SK-N-SH treated with all-trans-retinoic acid at 6 μM for 48 hours (cell line): ENCODE measurements at regions not wholly inside any gene's neighbourhood (a gene's known extent, or its start where the extent isn't known, plus 50 kb on each side); places are given as distances from the start of the nearest gene placed in this dataset.
"Not testable (repeated sequence)": the region's sequence is repeated elsewhere in the genome, so short reads cannot be mapped to it uniquely, and the experiment has no call there.

Experiments
- ATAC-seq: fragments of 200-7000 bp; cut with Tn5 transposase; 3 replicates; pipeline ENCODE4 v1.9.1; 2020; ENCODE audit warnings: mild to moderate bottlenecking, moderate library complexity
- BACH2 ChIP-seq: fragments of 250-450 bp; sonication (Bioruptor Pico); IDR thresholded peaks from 2 replicates; pipeline ENCODE4 v1.9.0; 2021; ENCODE audit warnings: mild to moderate bottlenecking, borderline replicate concordance
- ESRRG ChIP-seq: fragments of 250-450 bp; sonication (Bioruptor Pico); IDR thresholded peaks from 2 replicates; pipeline ENCODE4 v1.6.1; 2021; ENCODE audit warnings: mild to moderate bottlenecking
- GLIS3 ChIP-seq: fragments of 250-450 bp; sonication (Bioruptor Pico); IDR thresholded peaks from 2 replicates; pipeline ENCODE4 v1.5.0; 2020; ENCODE audit warnings: mild to moderate bottlenecking, moderate library complexity
- ISL1 ChIP-seq: fragments of 250-450 bp; sonication (Bioruptor Pico); IDR thresholded peaks from 2 replicates; pipeline ENCODE4 v2.1.2; 2022; ENCODE audit warnings: mild to moderate bottlenecking, moderate library complexity
- PPARA ChIP-seq: fragments of 250-450 bp; sonication (Bioruptor Pico); IDR thresholded peaks from 2 replicates; pipeline ENCODE4 v1.5.0; 2020; ENCODE audit warnings: mild to moderate bottlenecking, borderline replicate concordance
- RARB ChIP-seq: fragments of 250-450 bp; sonication (Bioruptor Pico); IDR thresholded peaks from 2 replicates; pipeline ENCODE4 v1.8.0; 2021; ENCODE audit warnings: mild to moderate bottlenecking, moderate library complexity
- SNAI2 ChIP-seq: fragments of 250-450 bp; sonication (Bioruptor Pico); IDR thresholded peaks from 2 replicates; pipeline ENCODE4 v1.5.0; 2020; ENCODE audit warnings: mild to moderate bottlenecking, moderate library complexity
- TCF4 ChIP-seq: fragments of 250-450 bp; sonication (Bioruptor Pico); IDR thresholded peaks from 2 replicates; pipeline ENCODE4 v1.8.0; 2021; ENCODE audit warnings: mild to moderate bottlenecking, moderate library complexity, borderline replicate concordance
- TOX ChIP-seq: fragments of 250-450 bp; sonication (Bioruptor Pico); IDR thresholded peaks from 2 replicates; pipeline ENCODE4 v1.8.0; 2021; ENCODE audit warnings: mild to moderate bottlenecking, moderate library complexity, borderline replicate concordance
- ZFP30 ChIP-seq: fragments of 450-650 bp; formaldehyde crosslinking; IDR thresholded peaks from 2 replicates; pipeline ENCODE4 v1.5.0; 2022; ENCODE audit warnings: mild to moderate bottlenecking, moderate library complexity
- ZNF565 ChIP-seq: fragments of 450-650 bp; formaldehyde crosslinking; conservative IDR thresholded peaks from 2 replicates; pipeline ENCODE4 v1.5.0; 2020; ENCODE audit warnings: low read depth, mild to moderate bottlenecking, moderate library complexity
- ZNF8 ChIP-seq: fragments of 450-650 bp; formaldehyde crosslinking; IDR thresholded peaks from 2 replicates; pipeline ENCODE4 v1.5.0; 2020; ENCODE audit warnings: mild to moderate bottlenecking, moderate library complexity
- TF ChIP-seq, protein P1 (sequence below): fragments of 250-450 bp; sonication (Bioruptor Pico); IDR thresholded peaks from 2 replicates; pipeline ENCODE4 v1.5.1; 2020; ENCODE audit warnings: low read depth, mild to moderate bottlenecking, moderate library complexity
- TF ChIP-seq, protein P2 (sequence below): fragments of 250-450 bp; sonication (Bioruptor Pico); IDR thresholded peaks from 2 replicates; pipeline ENCODE4 v1.8.0; 2021; ENCODE audit warnings: low read depth, mild to moderate bottlenecking, moderate library complexity, borderline replicate concordance
- TF ChIP-seq, protein P3 (sequence below): fragments of 250-450 bp; sonication (Bioruptor Pico); IDR thresholded peaks from 2 replicates; pipeline ENCODE4 v1.5.1; 2021; ENCODE audit warnings: mild to moderate bottlenecking, moderate library complexity
- TF ChIP-seq, protein P4 (sequence below): fragments of 250-450 bp; sonication (Bioruptor Pico); IDR thresholded peaks from 2 replicates; pipeline ENCODE4 v1.5.0; 2020; ENCODE audit warnings: mild to moderate bottlenecking, moderate library complexity
- TF ChIP-seq, protein P5 (sequence below): fragments of 250-450 bp; sonication (Bioruptor Pico); IDR thresholded peaks from 2 replicates; pipeline ENCODE4 v1.8.0; 2020; ENCODE audit warnings: mild to moderate bottlenecking, moderate library complexity, borderline replicate concordance

DNA sequence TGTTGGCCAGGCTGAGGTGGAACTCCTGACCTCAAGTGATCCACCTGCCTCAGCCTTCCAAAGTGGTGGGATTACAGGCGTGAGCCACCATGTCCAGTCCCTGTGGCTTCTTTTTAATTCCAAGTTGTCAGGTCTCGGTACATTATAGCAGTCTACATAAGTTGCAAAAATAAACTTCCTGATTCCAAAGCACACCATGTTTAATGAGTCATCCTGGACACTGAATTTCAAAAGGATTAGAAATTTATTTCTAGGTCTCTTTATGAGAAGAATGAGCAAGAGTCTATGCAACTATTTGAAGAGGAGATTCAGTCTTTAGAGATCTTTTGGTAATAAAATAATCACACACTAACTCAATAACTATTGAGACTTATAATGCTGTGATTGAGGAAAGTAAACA lies 63.9 kb upstream of the MCHR2 start:
- ATAC-seq, result no peak
- TF ChIP-seq, protein P1, sequence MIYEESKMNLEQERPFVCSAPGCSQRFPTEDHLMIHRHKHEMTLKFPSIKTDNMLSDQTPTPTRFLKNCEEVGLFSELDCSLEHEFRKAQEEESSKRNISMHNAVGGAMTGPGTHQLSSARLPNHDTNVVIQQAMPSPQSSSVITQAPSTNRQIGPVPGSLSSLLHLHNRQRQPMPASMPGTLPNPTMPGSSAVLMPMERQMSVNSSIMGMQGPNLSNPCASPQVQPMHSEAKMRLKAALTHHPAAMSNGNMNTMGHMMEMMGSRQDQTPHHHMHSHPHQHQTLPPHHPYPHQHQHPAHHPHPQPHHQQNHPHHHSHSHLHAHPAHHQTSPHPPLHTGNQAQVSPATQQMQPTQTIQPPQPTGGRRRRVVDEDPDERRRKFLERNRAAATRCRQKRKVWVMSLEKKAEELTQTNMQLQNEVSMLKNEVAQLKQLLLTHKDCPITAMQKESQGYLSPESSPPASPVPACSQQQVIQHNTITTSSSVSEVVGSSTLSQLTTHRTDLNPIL (CRISPR knock-in tag), result no peak
- TF ChIP-seq BACH2 (CRISPR knock-in tag) (no peak), ZNF8 (no peak), ZFP30 (CRISPR knock-in tag) (no peak), ISL1 (CRISPR knock-in tag) (no peak), ZNF565 (CRISPR knock-in tag) (no peak), SNAI2 (no peak), GLIS3 (no peak), RARB (no peak), PPARA (no peak), ESRRG (CRISPR knock-in tag) (no peak), TCF4 (no peak), TOX (CRISPR knock-in tag) (no peak)
- TF ChIP-seq, protein P2, sequence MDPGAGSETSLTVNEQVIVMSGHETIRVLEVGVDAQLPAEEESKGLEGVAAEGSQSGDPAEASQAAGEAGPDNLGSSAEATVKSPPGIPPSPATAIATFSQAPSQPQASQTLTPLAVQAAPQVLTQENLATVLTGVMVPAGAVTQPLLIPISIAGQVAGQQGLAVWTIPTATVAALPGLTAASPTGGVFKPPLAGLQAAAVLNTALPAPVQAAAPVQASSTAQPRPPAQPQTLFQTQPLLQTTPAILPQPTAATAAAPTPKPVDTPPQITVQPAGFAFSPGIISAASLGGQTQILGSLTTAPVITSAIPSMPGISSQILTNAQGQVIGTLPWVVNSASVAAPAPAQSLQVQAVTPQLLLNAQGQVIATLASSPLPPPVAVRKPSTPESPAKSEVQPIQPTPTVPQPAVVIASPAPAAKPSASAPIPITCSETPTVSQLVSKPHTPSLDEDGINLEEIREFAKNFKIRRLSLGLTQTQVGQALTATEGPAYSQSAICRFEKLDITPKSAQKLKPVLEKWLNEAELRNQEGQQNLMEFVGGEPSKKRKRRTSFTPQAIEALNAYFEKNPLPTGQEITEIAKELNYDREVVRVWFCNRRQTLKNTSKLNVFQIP (CRISPR knock-in tag), result no peak
- TF ChIP-seq, protein P3, sequence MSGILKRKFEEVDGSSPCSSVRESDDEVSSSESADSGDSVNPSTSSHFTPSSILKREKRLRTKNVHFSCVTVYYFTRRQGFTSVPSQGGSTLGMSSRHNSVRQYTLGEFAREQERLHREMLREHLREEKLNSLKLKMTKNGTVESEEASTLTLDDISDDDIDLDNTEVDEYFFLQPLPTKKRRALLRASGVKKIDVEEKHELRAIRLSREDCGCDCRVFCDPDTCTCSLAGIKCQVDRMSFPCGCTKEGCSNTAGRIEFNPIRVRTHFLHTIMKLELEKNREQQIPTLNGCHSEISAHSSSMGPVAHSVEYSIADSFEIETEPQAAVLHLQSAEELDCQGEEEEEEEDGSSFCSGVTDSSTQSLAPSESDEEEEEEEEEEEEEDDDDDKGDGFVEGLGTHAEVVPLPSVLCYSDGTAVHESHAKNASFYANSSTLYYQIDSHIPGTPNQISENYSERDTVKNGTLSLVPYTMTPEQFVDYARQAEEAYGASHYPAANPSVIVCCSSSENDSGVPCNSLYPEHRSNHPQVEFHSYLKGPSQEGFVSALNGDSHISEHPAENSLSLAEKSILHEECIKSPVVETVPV (CRISPR knock-in tag), result no peak
- TF ChIP-seq, protein P4, sequence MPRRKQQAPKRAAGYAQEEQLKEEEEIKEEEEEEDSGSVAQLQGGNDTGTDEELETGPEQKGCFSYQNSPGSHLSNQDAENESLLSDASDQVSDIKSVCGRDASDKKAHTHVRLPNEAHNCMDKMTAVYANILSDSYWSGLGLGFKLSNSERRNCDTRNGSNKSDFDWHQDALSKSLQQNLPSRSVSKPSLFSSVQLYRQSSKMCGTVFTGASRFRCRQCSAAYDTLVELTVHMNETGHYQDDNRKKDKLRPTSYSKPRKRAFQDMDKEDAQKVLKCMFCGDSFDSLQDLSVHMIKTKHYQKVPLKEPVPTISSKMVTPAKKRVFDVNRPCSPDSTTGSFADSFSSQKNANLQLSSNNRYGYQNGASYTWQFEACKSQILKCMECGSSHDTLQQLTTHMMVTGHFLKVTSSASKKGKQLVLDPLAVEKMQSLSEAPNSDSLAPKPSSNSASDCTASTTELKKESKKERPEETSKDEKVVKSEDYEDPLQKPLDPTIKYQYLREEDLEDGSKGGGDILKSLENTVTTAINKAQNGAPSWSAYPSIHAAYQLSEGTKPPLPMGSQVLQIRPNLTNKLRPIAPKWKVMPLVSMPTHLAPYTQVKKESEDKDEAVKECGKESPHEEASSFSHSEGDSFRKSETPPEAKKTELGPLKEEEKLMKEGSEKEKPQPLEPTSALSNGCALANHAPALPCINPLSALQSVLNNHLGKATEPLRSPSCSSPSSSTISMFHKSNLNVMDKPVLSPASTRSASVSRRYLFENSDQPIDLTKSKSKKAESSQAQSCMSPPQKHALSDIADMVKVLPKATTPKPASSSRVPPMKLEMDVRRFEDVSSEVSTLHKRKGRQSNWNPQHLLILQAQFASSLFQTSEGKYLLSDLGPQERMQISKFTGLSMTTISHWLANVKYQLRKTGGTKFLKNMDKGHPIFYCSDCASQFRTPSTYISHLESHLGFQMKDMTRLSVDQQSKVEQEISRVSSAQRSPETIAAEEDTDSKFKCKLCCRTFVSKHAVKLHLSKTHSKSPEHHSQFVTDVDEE, result no peak

DNA sequence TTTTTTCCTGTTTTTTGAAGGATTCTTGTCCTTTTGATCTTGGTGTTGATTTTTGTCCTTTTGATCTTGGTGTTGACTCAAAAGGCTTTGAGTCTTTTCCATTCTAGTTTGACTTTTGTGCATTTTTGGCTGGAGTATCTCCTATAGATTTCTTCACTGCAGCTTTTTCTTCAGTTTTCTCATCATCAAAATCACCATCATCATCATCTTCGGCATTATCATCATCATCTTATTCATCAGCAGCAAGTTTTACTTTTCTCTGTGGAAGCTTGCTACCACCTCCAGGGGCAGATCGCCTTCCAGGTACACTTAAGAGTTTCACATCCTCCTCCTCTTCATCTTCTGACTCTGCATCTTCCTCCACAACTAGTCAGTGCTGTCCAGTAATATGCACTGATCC lies 56.5 kb upstream of the MCHR2 start:
- ATAC-seq, result no peak
- TF ChIP-seq, protein P5, sequence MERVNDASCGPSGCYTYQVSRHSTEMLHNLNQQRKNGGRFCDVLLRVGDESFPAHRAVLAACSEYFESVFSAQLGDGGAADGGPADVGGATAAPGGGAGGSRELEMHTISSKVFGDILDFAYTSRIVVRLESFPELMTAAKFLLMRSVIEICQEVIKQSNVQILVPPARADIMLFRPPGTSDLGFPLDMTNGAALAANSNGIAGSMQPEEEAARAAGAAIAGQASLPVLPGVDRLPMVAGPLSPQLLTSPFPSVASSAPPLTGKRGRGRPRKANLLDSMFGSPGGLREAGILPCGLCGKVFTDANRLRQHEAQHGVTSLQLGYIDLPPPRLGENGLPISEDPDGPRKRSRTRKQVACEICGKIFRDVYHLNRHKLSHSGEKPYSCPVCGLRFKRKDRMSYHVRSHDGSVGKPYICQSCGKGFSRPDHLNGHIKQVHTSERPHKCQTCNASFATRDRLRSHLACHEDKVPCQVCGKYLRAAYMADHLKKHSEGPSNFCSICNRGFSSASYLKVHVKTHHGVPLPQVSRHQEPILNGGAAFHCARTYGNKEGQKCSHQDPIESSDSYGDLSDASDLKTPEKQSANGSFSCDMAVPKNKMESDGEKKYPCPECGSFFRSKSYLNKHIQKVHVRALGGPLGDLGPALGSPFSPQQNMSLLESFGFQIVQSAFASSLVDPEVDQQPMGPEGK (CRISPR knock-in tag), result no peak
- TF ChIP-seq, protein P2 (CRISPR knock-in tag), result no peak
- TF ChIP-seq, all 23 proteins: peak for 0

DNA sequence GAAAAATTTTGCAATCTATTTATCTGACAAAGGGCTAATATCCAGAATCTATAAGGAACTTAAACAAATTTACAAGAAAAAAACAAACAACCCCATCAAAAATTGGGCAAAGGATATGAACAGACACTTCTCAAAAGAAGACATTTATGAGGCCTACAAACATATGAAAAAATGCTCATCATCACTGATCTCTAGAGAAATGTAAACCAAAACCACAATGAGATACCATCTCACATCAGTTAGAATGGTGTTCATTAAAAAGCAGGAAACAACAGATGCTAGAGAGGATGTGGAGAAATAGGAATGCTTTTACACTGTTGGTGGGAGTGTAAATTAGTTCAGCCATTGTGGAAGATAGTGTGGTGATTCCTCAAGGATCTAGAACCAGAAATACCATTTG lies 49.9 kb upstream of the MCHR2 start:
- ATAC-seq, result not testable (repeated sequence)
